Erythroblast (primary cell): ENCODE measurements at regions not wholly inside any gene's neighbourhood (a gene's known extent, or its start where the extent isn't known, plus 50 kb on each side); places are given as distances from the start of the nearest gene placed in this dataset.

Source experiments
- GATA1 ChIP-seq: IDR thresholded peaks from 2 replicates; pipeline ENCODE4 v1.6.1; 2011; ENCODE audit warnings: low read depth, mild to moderate bottlenecking, control low read depth, low read length, moderate library complexity
- POLR2A ChIP-seq: IDR thresholded peaks from 2 replicates; pipeline ENCODE4 v1.6.1; 2011; ENCODE audit warnings: mild to moderate bottlenecking, low read length

- TF ChIP-seq POLR2A: no peak
- no peak for TF ChIP-seq GATA1
These were observed 63.8 kb downstream of the EFNB1 start for GRCh38 chrX:68892651-68893050.
